Endothelial cell of umbilical vein (primary cell): ENCODE measurements at regions not wholly inside any gene's neighbourhood (a gene's known extent, or its start where the extent isn't known, plus 50 kb on each side); places are given as distances from the start of the nearest gene placed in this dataset.

Experiments
- BruUV-seq: library from RNA; stranded (reverse); fragments of 400-500 nt; replicated peaks from 2 replicates; lab custom pipeline; 2021; lab: Mats Ljungman, UMichigan
- CTCF ChIA-PET: fragments of 300-600, 350-600 bp; sonication (Branson Sonifier 250); formaldehyde crosslinking; loops from one replicate; lab custom pipeline; 2021; ENCODE audit warnings: antibody characterized with exemption, inconsistent platforms; lab: Charles Lee
- POLR2A ChIA-PET: fragments of 300-600, 350-600 bp; sonication (Branson Sonifier 250); formaldehyde crosslinking; loops from one replicate; lab custom pipeline; 2021; ENCODE audit warnings: antibody characterized with exemption, inconsistent platforms; lab: Charles Lee
- DNase-seq: peaks from one replicate; pipeline ENCODE4 v3.0.0-alpha.2; 2011; ENCODE audit warnings: low read depth, low spot score
- FAIRE-seq: peaks from 2 replicates; lab custom pipeline; 2011; peaks lifted over from hg19 to GRCh38; lab: Jason Lieb, UNC
- H2AFZ ChIP-seq: 2 replicates; pipeline ENCODE4 v1.6.0; 2012; ENCODE audit warnings: low read depth, low read length, control low read depth, inconsistent platforms
- H3K27ac ChIP-seq: 2 replicates; pipeline ENCODE4 v1.5.1; 2011; ENCODE audit warnings: low read depth, mild to moderate bottlenecking, control low read depth, low read length, moderate library complexity; ENCODE audit not compliant: insufficient read depth
- H3K27me3 ChIP-seq, 2 experiments: 2 replicates each; pipeline versions ENCODE4 v1.6.0 to v1.6.1; 2011; ENCODE audit warnings: low read length in 2 of 2, mixed read lengths in 1 of 2; ENCODE audit not compliant: control insufficient read depth in 2 of 2, insufficient read depth in 2 of 2
- H3K36me3 ChIP-seq, 2 experiments: 2 replicates in 1 of 2; 3 replicates in 1 of 2; pipeline ENCODE4 v1.5.1; 2011; ENCODE audit warnings: low read length in 2 of 2, mild to moderate bottlenecking in 1 of 2, moderate library complexity in 1 of 2; ENCODE audit not compliant: control insufficient read depth in 2 of 2, insufficient read depth in 2 of 2; ENCODE audit errors: extremely low read depth in 1 of 2
- H3K4me1 ChIP-seq: 3 replicates; pipeline ENCODE4 v1.5.1; 2011; ENCODE audit warnings: mild to moderate bottlenecking, low read length; ENCODE audit not compliant: control insufficient read depth, insufficient read depth; ENCODE audit errors: extremely low read depth
- H3K4me2 ChIP-seq: 2 replicates; pipeline ENCODE4 v1.6.1; 2011; ENCODE audit warnings: low read length, control low read depth, mixed read lengths; ENCODE audit not compliant: insufficient read depth
- H3K4me3 ChIP-seq, 3 experiments: fragments of 200-600 bp in 1 of 3; sonication (generic), shearing (Covaris generic) in 1 of 3; replicated peaks in 1 of 3; 2 replicates each; pipeline ENCODE4 v1.5.1; 2011 to 2016; ENCODE audit warnings: control low read depth in 3 of 3, low read length in 3 of 3, mild to moderate bottlenecking in 2 of 3, inconsistent platforms in 1 of 3, low read depth in 1 of 3, moderate library complexity in 1 of 3; ENCODE audit not compliant: insufficient read depth in 1 of 3
- H3K79me2 ChIP-seq: 2 replicates; pipeline ENCODE4 v1.6.0; 2012; ENCODE audit warnings: low read length, inconsistent platforms; ENCODE audit not compliant: control insufficient read depth, insufficient read depth
- H3K9ac ChIP-seq: replicated peaks from 2 replicates; pipeline ENCODE3; 2011; ENCODE audit warnings: low read length, control low read depth; ENCODE audit not compliant: insufficient read depth; ENCODE audit errors: extremely low read depth
- H3K9me1 ChIP-seq: replicated peaks from 3 replicates; pipeline ENCODE4 v1.6.0; 2011; ENCODE audit warnings: mild to moderate bottlenecking, low read length; ENCODE audit not compliant: control insufficient read depth, insufficient read depth; ENCODE audit errors: extremely low read depth
- H3K9me3 ChIP-seq: replicated peaks from 2 replicates; pipeline ENCODE4 v1.5.1; 2012; ENCODE audit warnings: low read length, inconsistent platforms; ENCODE audit not compliant: control insufficient read depth, insufficient read depth
- H4K20me1 ChIP-seq: replicated peaks from 2 replicates; pipeline ENCODE3; 2011; ENCODE audit warnings: mild to moderate bottlenecking, low read length; ENCODE audit not compliant: control insufficient read depth, insufficient read depth; ENCODE audit errors: extremely low read depth
- CTCF ChIP-seq, 2 donors: IDR thresholded peaks; 1 replicate in 1 of 2; 2 replicates in 1 of 2; pipeline ENCODE4 v1.5.1; 2011; ENCODE audit warnings: low read length in 2 of 2, mild to moderate bottlenecking in 2 of 2, moderate library complexity in 2 of 2, control low read depth in 1 of 2, inconsistent platforms in 1 of 2, low read depth in 1 of 2; ENCODE audit not compliant: insufficient read depth in 1 of 2; ENCODE audit errors: extremely low read depth in 1 of 2
- EZH2 ChIP-seq: IDR thresholded peaks from 2 replicates; pipeline ENCODE4 v1.6.1; 2012; ENCODE audit warnings: borderline replicate concordance, low read depth, mild to moderate bottlenecking, moderate library complexity, low read length, inconsistent platforms; ENCODE audit not compliant: severe bottlenecking
- FOS ChIP-seq: IDR thresholded peaks from 2 replicates; pipeline ENCODE4 v1.6.1; 2011; ENCODE audit warnings: mild to moderate bottlenecking, low read length, moderate library complexity, borderline replicate concordance; ENCODE audit not compliant: insufficient read depth
- GATA2 ChIP-seq: IDR thresholded peaks from 2 replicates; pipeline ENCODE4 v1.7.0; 2011; ENCODE audit warnings: low read depth, mild to moderate bottlenecking, moderate library complexity, mixed read lengths, low read length; ENCODE audit not compliant: insufficient read length, insufficient read depth
- JUN ChIP-seq: IDR thresholded peaks from 2 replicates; pipeline ENCODE4 v1.6.1; 2011; ENCODE audit warnings: borderline replicate concordance, low read depth; ENCODE audit not compliant: insufficient read length, insufficient read depth
- MAX ChIP-seq: IDR thresholded peaks from 2 replicates; pipeline ENCODE4 v1.6.1; 2011; ENCODE audit not compliant: insufficient read depth, insufficient read length
- MYC ChIP-seq: IDR thresholded peaks from one replicate; pipeline ENCODE4 v1.6.1; 2011; ENCODE audit warnings: mild to moderate bottlenecking, low read depth, low read length
- POLR2A ChIP-seq: IDR thresholded peaks from 2 replicates; pipeline ENCODE4 v1.6.1; 2012; ENCODE audit warnings: low read depth, mild to moderate bottlenecking, control low read depth, low read length
- POLR2AphosphoS5 ChIP-seq: IDR thresholded peaks from 2 replicates; pipeline ENCODE4 v1.6.1; 2012; ENCODE audit warnings: low read depth, mild to moderate bottlenecking, control low read depth, low read length, moderate library complexity; ENCODE audit not compliant: insufficient read depth
- dilution Hi-C: fragments of 300-500 bp; cut with MboI; formaldehyde crosslinking; loops from one replicate; pipeline ENCODE4 v1.15.0; 2019; ENCODE audit warnings: low sequenced_read_pairs; ENCODE audit not compliant: extremely low pct_ligation_motif_present
- intact Hi-C: fragments of 100-400 bp; cut with micrococcal nuclease; formaldehyde crosslinking; loops from one replicate; pipeline ENCODE4 v1.10.0; 2022

GRCh38 chr5:62732677-62733121 lies 154.1 kb downstream of the LRRC70 start:
- Histone ChIP-seq H3K79me2 (no peaks in the 10 kb centered on the region), H3K36me3 (no peaks in the 10 kb centered on the region), H2AFZ (no peak overlapping the region), H3K4me2 (no peak overlapping the region), H3K9me1 (no peaks in the 10 kb centered on the region), H4K20me1 (no peaks in the 10 kb centered on the region), H3K9me3 (no peaks in the 10 kb centered on the region), H3K4me1 (no peaks in the 10 kb centered on the region), H3K27ac (no peak overlapping the region), H3K27me3 (peaks cover 0 to 2% of the 10 kb centered on the region in 2 experiments), H3K9ac (no peak overlapping the region), H3K4me3 (no peak overlapping the region)
- dilution Hi-C loops: no loop called here
- intact Hi-C loops: no loop called here
- no peak for FAIRE-seq
- BruUV-seq: no TSS peak
- TF ChIP-seq CTCF (IDR thresholded peaks at IDR 0.05; ENCODE audit: extremely low read depth in 1 of 2, insufficient read depth in 1 of 2, low read depth in 1 of 2, low read length in 2 of 2): no peak
- no peak for TF ChIP-seq GATA2
- TF ChIP-seq MYC: no peak
- TF ChIP-seq FOS: no peak
- no peak for TF ChIP-seq MAX
- TF ChIP-seq EZH2: no peak
- no peak for TF ChIP-seq POLR2AphosphoS5
- no peak for TF ChIP-seq POLR2A
- TF ChIP-seq JUN: no peak
- POLR2A ChIA-PET: no interaction called here
- DNase-seq: no peak
- CTCF ChIA-PET: no interaction called here
